Left forelimb (tissue), 1 donor: ENCODE measurements at regions not wholly inside any gene's neighbourhood (a gene's known extent, or its start where the extent isn't known, plus 50 kb on each side); places are given as distances from the start of the nearest gene placed in this dataset.

Experiments
- DNase-seq: peaks from one replicate; pipeline ENCODE4 v3.0.0-alpha.2; 2018; ENCODE audit warnings: low spot score

DNA sequence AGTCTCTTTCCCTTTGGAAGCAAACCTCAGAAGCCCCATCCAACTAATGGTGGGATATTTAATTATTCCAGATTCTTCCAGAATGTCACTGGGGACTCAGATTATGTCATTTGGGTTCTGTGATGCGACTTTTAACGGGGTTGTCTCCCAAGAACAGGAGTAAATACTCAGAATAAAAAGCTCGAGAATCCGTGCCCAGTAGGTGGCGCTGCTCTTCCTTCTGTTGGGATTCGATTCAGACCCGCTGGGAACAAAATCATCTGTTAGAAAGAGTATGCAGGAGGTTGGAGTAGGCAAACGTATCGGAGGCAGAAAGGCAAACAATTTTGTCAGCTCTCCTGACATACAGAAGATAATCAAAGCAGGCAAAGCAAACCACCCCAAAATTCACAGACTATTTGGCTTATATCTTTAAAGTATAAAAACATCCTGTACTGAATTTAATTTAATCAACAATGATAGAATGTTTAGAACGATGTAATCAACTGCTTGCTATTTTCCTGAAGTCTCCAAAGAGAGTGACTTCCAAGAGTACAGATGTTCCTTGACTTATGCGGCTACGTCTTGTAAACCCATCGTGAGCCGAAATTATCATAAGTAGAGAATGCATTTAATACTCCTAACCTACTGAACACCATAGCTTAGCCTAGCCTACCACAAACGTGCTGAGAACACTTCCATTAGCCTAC is 169.8 kb upstream of the RAI14 start:
- DNase-seq = peak; percentile 85

DNA sequence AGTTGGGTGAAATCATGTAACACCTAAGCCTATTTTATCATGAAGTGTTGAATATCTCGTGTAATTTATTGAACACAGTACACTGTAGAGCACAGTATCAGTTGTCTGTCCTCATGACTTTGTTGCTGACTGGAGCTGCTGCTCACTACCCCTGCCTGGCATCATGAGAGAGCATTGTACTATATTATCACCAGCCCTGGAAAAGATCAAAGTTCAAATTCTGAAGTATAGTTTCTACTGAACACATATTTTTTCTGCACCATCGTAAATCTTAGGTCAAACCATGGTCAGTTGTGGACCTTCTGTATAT is 169.3 kb upstream of the RAI14 start:
- no peak for DNase-seq

DNA sequence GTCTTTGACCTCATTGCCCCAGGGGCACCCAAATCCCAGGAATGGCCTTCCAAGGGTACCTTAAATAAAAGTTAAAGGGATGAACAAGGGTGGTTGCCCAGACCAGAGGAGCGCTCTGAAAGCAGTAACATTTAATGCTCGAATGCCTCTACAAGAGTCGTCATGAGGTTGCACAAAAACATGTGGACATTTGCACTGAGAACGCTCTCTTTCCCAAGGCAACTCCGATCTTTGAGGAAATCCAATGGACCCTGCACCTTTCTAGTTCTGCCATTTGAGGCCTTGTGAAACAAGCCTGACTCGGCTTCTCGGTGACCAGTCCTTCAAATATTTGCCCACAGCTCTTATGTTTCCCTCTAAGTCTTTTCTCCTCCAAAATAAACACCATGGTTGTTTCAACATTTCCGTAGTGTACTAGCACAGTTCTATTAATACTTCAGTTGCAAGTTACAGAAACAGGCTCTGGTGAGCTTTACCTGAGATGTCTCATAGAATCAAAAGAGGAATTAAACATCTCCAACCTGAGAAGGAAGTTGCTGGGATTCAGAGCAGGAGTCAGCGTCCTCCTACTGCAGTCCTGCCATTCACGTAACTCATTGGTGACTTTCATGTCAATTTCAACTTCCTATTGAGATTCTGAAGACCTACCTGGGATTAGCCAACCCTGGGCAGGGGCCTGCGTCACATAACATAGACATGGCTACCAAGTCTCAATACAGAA is 168.8 kb upstream of the RAI14 start:
- DNase-seq = no peak

DNA sequence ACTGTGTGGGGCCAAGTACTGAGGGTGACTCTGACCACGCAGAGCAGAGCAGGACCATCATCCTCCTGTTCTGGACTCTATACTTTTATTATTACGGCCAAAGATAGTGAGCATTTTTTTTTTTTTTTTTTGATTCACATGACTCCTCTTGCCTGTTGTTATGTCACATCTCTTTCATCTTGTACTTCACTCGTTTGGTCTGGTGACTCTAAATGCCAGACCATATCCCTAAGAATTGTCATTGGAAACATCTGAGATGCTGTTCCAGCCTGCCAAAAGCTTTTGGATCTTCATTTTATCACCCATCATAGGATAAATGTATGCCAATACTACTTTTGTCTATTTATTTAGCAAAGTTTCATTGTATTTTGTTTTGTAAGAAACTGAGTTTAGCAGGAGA is 168.2 kb upstream of the RAI14 start:
- DNase-seq = no peak

DNA sequence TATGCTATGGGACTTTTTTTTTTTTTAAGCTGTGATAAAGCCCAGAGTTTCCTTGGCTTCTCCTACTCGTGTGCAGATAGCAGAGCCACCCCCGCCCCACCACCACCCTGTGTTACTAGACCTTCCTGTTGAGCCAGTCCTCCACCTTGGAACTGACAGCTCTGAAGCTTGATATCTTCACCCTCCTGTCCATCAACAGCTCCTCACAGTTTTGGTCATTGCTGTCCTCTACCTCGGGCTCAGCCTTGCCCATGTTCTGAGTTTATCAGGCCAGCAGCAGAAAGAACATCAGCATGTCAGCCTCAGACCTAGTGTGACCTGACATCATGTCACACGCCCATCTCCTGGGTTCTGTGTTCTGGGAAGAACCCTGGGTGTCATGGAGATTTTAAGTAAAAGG is 167.1 kb upstream of the RAI14 start:
- DNase-seq = no peak

DNA sequence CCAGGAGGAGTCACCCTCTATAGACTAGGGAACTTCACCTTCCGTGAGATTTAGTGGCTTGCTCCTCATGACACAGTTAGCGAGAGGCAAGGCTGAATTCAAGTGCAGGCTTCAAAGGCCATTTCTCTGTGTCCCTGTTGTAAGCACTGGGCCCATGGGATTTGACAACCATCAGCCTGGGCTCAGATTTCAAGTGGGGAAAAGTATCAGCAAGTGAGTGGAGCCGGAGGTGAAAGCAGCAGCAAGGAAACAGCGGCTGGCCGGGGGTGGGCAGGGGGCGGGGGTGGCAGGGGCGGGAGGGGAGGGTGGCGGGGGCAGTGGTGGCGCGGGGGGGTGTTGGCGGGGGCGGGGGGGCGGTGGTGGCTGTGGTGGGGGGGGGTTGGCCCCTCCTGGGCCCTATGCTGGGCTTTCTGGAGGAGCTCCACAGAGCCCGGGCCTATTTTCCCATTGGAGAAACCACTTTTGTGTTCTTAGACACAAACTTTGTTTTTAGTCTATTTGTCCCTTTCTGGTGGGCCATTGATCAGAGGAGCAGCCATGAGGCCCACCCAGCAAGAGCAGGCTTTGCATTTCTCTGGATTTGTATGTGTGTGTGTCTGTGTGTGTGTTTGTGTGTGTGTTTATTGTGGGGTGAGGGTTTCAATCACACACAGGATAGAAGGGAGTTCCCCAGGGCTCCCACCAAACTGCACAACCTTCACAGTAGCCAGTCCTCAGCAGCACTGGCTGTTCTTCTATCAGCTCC is 165.4 kb upstream of the RAI14 start:
- no peak for DNase-seq

DNA sequence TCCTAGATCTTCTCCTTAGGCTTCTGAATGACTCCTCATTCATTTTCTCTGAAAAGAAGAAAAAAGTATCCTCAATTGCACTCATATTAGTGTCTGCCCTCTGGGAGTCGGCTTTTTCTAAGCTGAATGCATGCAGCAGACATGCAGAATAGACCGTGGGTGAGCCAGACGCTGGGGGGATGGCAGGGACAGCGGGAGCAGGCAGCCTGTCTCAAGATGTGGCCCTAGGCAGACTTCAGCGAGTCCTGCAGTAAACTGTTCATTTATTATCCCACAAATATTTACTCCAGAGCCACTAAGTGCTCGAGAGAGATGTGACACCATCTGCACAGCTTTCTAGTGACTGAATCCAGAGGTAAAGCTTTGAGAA is 164.9 kb upstream of the RAI14 start:
- DNase-seq = no peak

DNA sequence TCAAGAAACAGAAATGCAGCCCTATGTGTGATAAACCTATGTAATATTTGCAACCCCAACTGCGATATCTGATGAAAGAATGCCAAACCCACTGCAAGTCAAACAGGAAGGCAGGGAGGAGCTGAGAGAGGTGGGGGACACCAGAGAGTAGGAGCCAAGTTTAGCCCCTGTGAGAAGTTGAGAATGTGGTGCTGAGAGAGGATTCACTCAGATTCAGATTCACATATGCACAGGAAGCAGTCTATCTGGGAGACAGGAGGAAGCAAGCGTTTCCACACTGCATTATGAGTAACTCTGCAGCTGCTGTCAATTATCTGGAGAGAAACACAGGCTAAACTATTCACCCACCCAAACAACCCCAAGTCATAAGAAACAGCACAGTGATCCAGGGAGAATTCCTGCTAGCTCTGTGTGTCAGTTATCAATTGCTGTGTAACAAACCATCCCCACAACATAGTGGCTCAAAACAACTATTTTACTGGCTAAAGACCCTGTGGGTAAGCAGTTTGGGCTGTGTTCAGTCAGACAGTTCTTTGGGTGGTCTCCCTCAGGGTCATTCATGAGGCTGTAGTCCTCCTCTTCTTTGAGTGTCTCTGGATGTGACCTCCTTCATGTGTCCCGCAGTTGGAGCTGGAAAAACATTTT is 161.9 kb upstream of the RAI14 start:
- DNase-seq = no peak

DNA sequence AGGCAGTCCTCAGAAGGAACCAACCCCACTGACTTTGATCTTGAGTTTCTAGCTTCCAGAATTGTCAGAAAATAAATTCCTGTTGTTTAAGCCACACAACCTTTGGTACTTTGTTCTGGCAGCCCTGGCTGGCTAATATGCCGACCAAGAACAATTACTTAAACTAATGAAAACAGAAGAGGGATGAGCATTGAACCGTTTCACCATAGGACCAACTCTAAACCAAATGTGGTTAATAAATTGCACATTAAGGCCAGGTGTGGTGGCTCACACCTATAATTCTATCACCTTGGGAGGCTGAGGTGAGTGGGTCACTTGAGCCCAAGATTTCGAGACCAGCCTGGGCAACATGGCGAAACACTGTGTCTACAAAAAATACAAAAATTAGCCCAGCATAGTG is 160.9 kb upstream of the RAI14 start:
- no peak for DNase-seq

DNA sequence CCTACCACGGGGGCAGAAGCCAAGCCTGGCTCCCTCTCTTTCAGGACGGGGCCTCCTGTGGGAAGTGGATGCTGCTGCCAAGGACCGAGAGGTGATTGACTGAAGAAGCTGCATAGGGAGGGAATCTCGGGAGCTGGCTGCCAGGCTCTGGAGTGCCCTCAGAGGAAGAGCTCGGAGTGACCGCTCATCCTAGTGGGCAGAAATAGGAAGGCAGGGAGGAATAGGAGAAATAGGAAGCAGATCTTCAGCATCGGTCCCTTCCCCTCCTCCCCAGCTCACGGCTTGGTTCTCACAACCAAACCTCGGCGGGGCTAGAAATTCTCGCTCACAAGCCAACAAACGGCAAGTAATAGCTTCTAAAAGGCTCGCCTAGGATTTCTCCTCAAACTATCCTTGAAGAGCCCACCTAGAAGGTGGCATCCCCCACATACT is 159.9 kb upstream of the RAI14 start:
- no peak for DNase-seq

DNA sequence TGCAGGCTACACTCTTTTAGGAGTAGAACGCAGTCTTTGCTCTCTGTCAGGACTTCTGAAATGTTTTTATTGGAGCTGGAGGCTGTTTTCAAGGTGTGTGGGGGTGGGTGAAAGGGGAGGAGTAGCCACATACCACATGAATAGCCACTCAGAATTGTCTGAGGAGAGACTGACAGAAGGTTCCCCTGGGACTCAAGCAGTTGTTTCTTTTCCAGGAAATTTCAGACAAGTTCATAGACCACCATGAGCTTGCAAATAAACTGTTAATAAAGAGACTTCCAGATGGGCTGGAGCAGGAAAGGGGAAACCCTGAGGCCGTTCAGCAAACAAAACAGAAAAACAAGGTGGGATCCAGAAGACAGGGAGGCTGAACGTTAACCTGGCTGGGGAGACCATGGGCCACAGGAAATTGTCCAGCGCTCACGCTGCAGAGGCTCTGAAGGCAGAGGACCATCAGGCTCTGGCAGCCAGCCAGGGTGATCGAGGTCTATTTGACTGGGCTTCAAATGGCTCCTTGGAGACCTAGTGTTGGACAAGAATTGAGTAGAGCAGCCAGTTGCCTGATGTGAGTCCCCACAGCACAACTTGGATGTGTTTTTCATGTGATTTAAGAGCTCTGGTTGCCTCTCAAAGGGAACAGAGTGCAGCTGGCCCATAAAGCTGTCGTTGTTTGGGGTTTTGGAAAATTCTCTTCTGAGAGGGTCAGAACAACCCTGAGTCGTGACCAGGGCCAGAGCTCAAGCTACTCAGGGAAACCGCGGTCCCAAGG is 159.2 kb upstream of the RAI14 start:
- peak; percentile 88 for DNase-seq

DNA sequence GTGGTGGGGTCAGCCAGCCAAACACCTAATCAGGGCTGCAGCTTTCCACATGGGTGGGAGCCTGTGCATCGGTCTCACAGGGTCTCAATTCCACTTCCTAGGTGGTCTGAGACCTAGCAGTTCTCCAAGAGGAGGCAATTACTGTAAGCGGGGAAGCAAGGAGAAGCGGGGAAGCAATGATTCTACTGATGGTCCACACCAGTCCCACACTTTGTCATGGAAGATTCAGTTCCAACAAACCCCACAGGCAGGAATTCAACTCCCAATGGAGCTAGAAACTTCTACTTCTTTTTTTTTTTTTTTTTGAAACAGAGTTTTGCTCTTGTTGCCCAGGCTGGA is 158.7 kb upstream of the RAI14 start:
- peak; percentile 84 for DNase-seq

DNA sequence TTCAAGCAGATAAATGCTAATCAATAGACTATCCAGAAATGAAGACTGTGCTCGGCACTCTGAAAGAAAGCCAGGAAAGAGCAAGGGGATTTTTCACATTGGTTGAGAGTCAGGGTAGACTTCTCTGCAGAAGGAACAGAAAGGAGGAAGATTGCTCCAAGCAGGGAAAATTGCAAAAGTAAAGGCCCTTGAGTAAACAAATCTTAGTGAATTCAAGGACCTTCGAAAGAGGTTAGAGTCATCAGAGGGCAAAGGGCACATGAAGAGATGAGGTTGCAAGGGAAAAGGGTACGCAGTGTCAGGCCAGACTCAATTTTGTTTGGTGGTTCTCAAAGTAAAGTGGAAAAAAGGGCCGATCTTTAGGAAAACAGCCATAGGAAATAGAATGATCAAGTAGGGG is 157.6 kb upstream of the RAI14 start:
- DNase-seq = no peak

DNA sequence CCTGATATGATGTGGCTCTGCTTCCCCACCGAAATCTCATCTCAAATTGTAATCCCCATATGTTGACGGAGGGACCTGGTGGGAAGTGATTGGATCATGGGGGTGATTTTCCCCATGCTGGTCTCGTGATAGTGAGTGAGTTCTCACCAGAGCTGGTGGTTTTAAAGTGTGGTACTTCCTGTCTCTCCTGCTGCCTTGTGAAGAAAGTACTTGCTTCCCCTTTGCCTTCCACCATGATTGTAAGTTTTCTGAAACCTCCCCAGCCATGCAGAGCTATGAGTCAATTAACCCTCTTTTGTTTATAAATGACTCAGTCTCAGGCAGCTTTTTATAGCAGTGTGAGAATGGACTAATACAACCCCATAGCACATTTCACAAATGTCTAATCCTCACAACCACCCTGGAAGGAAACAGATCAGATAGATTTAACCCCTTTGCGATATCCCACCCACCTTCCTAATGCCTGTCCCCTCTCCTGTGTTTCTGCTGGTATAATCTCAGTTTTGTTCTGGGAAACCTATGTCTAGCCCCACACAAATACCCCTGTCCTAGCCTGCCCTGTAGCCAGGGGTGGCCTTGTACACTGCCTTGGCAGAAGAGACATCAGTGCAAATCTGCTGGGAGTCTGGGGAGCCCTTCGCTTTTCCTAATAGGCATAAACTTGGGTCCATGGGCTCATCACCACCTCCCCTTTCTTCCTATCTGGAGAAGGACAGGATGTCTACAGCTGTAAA is 157.0 kb upstream of the RAI14 start:
- DNase-seq = no peak

DNA sequence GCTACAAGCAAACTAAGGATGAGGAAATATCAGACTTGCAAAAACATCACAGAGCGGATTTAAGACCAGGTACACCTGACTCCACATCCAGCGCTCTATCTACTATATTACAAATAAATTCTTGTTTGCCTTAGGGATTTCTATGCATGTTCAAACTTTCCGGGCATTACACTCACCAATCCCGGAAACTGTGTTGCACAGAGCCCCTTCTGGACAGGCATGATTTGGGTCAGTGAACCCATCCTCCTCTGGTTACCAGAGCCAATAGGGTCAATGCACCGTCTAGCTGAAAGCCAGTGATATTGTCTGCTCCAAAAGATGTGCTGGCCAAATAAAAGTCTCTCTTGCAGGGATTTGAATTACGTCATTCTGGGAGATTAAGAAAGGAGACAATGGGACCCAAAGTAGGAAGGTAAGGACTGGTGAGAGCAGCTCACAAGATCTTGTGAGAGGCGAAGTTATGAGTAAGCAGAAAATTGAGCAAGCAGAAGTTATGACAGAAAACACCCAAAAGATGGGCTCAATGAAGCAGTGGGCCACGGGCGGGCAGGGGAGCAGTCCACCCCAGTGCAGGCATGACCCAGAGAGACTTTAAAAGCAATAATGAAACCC is 155.8 kb upstream of the RAI14 start:
- DNase-seq = no peak

DNA sequence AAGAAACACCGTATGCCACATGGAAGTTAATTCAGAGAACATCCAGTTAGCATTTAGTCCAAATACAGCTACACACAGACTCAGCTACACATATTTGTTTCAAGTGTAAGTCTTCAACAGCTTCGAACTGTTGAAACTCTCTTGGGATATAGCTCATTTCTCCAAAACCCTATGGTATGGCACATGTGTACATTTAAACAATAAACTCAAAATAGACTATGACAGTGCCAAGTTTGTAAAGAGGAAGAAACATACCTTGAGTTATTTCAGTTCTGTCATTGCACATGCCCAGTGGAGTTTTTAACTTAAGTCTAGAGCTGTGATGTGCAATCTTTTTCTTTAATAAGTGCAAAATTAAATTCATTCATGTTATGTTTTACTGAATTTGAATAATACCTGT is 155.1 kb upstream of the RAI14 start:
- DNase-seq = no peak

DNA sequence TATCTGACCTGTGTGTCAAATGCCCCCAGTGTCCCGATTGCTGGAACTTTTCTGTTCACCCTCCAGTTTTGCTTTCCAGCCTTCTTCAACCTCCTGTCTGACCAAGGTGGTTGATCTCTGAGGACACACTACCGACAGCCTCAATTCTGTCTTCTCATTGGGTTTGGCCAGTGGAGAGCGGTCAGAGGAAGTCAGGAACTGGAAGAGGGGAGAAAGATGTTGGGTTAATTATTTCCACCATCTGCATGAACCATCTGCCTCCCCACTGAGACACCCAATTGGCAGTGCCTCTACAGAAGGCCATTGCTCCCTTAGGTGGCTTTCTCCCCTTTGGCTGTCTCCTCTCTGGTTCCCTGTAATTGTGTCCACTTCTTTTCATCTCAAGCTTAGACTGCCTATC is 154.3 kb upstream of the RAI14 start:
- DNase-seq = no peak

DNA sequence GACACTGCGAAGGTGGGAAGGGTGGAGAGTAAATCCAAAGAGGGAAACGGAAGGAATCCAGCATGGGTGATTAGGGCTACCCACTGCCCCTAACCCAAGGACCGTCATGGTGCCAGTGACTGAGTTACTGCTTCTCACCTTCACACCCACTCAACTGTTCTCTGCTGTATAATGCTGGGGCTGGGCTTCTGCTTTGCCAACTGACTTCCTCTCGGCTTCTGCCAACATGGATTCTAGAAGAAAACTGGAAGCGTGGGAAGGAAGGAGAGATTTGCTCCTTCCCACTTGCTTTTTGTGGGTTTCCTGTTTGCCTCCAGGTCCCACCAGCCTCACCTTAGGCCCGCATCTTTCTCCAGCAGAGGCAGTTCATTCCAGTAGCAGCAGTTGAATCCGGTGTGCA is 153.5 kb upstream of the RAI14 start:
- no peak for DNase-seq

DNA sequence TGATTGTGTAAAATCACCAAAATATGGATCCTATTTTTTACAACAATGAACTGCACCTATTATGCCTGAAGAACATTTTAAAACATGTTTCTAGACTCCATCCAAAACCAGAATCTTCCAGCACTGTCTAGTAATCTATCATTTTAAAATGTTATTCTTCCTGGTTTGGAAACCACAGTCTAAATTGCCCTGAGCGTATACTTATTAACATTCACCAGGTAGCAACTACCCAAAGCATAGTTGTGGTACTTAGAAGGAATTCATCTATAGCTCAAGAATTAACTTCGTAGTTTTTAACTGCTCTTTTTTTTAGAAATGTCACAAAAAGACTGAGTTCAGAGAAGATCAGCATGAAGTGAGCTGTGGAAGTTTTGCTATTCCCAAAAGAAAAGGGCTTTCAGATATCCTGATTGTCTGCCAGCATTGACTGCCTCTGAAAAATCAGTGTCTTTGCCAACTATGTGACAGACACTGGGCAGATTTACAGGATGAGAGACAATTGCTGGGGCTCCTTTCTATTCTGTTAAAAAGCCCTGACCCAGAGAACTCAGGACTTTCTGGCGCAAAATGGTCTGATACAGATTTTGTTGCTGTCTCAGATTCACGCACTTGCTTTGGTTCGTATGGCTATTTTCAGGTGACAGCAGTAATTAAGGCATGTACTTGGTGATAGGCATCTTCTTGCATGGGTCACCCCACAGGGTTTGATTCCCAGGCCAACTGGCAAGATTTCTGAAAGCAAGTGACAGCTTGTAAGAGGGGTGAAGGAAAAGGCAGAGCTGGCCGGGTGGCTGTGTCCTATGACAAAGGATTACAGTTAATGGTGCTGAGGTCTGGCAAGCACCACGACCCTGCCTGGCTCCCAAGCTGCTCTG is 152.5 kb upstream of the RAI14 start:
- no peak for DNase-seq

DNA sequence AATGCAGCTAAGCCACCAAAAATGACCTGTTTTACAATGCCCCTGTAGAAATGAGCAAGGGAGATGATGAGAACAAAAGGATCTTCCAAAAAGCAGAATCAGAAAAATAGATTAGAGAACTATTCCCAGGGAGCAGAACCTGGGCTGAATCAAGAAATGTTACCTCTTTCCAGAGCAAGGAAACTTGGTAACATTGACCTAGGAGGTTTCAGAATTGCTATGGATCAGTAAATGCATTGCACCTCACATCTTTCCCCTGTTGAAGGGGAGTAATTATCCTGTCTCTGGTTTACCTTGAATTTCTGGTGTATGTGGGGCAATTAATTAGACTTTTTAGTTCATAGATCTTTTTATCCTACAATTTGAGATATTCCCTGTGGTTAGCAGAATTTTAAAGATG is 151.2 kb upstream of the RAI14 start:
- DNase-seq = no peak
